Renal cortex interstitium (tissue), 11 donors: ENCODE measurements at regions not wholly inside any gene's neighbourhood (a gene's known extent, or its start where the extent isn't known, plus 50 kb on each side); places are given as distances from the start of the nearest gene placed in this dataset.

Experiments
- DNase-seq, 11 donors: peaks; one replicate each; pipeline ENCODE4 v3.0.0-alpha.2; 2013; ENCODE audit warnings: low read depth in 9 of 11, low spot score in 4 of 11; ENCODE audit errors: extremely low read depth in 1 of 11

GRCh38 chr9:16211946-16212345 lies 658.5 kb downstream of the BNC2 start:
- peak in 1 of 11 donors; percentile 34 for DNase-seq

GRCh38 chr9:16213781-16214515 lies 656.5 kb downstream of the BNC2 start:
- DNase-seq: peak; percentile 50 to 78 (median 60)

- DNase-seq: no peak
These were observed 655.7 kb downstream of the BNC2 start for GRCh38 chr9:16214677-16215352.

DNA sequence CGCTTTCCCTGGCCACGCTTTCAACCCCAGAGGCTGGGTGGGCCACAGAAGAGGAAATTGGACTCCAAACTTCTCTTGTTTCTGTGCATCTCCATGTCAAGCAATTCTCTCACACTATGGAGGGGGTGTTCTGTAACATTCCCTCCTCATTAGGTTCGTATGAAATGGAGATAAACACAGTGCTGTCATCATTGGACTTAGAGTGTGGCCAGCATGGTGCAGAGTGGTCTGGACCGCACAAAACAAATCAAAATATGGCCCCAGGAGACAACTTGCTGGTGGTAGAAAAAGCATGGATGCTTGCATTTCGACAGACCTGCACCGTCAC lies 655.2 kb downstream of the BNC2 start:
- DNase-seq: no peak

- DNase-seq: no peak
These were observed 652.3 kb downstream of the BNC2 start for GRCh38 chr9:16217943-16218701.

DNA sequence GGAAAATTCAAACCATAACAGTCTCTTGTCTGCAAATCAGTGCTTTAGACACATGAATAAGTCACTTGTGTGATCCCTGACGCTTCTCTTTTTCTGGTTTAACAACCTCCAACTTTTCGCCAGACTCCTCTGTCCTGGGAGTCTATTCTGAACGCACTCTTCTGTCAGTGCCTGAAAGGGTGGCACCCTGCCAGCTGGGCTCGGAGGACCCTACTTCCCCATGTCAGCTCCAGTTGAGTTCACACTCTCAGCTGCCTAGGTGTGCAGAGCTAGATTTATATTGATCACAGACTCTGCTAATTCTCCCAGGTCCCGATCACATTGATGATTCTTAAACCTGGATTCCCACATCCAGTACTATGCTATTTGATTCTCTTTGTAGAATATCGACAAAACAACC lies 649.1 kb downstream of the BNC2 start:
- DNase-seq: no peak

DNA sequence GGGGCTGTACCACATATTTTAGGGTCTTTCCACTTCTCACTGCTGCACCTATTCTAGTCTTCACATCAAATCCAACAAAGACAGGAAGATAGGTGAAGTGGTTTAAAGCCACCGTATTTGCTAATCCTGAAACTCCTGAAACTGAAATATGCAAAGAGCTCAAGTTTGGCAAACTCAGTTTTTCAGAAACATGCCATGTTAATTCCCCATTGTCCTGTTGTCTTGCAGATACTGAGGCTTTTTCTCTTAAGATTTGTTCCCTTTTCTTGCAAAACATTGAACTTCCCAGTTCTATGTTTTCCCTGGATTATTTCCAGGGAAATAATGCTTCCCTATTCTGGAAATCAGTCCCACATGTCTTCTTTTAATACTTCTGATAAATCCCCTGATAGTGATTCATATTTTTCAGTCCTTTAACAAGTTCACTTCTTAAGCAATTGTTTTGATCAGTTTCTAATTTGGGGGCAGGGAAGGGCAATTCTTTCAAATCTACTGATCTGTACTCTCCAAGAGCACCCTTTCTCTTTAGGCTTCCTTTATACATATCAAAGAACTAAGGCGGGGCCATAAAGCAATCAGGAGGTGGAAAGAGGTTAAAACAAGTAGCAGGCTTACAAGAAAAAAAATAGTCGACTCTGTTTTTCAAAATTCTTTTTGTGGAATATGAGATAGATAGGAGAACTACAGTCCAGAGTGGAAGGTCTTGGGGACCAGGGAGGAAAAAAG lies 648.5 kb downstream of the BNC2 start:
- no peak for DNase-seq

GRCh38 chr9:16223074-16223871 lies 647.2 kb downstream of the BNC2 start:
- no peak for DNase-seq

DNA sequence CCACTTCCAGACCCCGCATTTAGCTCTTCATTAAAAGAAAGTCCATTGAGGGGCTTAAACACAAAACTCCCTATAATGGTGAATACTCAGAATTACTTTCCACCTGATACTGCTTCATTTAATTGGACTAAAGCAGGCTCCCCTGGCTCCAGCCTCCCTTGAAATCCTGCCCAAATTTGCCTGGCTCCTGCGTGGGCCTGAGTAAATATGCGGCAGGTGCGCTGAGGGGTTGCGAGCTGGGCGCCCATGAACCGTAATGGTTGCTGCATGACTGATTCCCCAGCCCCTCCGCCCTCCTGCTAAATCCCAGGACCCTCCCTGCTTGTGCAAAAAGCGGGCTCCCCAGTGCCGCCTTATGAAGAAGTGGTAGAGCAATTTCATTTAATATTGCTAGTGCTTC lies 639.7 kb downstream of the BNC2 start:
- DNase-seq: no peak

GRCh38 chr9:16236311-16236710 lies 634.2 kb downstream of the BNC2 start:
- DNase-seq: no peak

- DNase-seq: no peak
These were observed 633.6 kb downstream of the BNC2 start for GRCh38 chr9:16236882-16237281.

GRCh38 chr9:16238623-16239138 lies 631.8 kb downstream of the BNC2 start:
- no peak for DNase-seq

DNA sequence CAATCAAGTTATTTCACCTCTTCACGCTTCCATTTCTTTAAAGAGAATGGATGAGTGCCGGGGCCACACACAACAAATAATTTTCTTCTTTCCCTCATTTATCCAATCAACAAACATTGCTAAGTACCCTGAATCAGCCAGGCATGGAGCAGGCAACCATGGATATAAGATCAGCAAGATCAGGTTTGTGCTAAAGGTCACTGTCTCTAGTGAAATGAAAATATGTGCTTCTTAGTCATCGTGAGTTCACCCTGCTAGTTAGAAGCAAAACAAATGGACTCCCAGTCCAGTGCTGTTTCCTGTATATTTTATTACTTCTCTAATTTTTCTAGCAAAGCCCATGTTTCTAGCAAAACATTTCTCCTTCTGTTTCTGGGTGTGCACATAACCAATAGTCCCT lies 629.2 kb downstream of the BNC2 start:
- DNase-seq: no peak

DNA sequence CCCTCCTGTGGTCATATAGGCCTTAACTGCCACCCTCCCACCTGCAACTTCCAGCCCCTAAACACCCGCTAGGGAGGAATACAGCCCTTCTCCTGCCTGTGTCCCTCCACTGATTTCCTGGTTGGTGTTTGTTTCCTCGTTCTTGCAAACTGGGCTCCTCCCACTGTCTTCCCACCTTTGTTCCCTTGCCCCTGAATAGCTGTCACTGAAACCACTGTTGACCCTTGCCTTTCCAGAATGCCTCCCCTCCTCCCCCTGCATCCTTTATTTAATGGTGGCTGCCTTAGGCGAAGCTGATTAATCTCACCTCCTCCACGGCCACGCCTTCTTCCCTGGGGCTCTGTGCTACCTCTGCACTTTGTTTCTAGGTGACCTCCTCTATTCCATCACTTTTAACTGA lies 626.7 kb downstream of the BNC2 start:
- DNase-seq: peak in 1 of 11 donors; percentile 32

- DNase-seq: no peak
These were observed 624.6 kb downstream of the BNC2 start for GRCh38 chr9:16245756-16246440.

GRCh38 chr9:16246785-16247184 lies 623.7 kb downstream of the BNC2 start:
- no peak for DNase-seq

- DNase-seq: peak in 1 of 11 donors; percentile 37
These were observed 623.1 kb downstream of the BNC2 start for GRCh38 chr9:16247188-16247875.
